Ishikawa (cell line): ENCODE measurements at regions not wholly inside any gene's neighbourhood (a gene's known extent, or its start where the extent isn't known, plus 50 kb on each side); places are given as distances from the start of the nearest gene placed in this dataset.

Experiments
- CEBPB ChIP-seq: IDR thresholded peaks from 2 replicates; pipeline ENCODE4 v1.6.1; 2012
- CREB1 ChIP-seq: IDR thresholded peaks from 2 replicates; pipeline ENCODE4 v1.6.1; 2012; ENCODE audit warnings: low read depth
- EGR1 ChIP-seq: IDR thresholded peaks from 2 replicates; pipeline ENCODE4 v1.6.1; 2012
- EP300 ChIP-seq: IDR thresholded peaks from 2 replicates; pipeline ENCODE4 v1.6.1; 2012; ENCODE audit warnings: borderline replicate concordance
- FOXM1 ChIP-seq: IDR thresholded peaks from 2 replicates; pipeline ENCODE4 v1.6.1; 2012; ENCODE audit warnings: low read depth, borderline replicate concordance
- NFIC ChIP-seq: IDR thresholded peaks from 2 replicates; pipeline ENCODE4 v1.6.1; 2012
- RAD21 ChIP-seq: IDR thresholded peaks from 2 replicates; pipeline ENCODE4 v1.6.1; 2012; ENCODE audit warnings: low read depth
- TAF1 ChIP-seq: IDR thresholded peaks from 2 replicates; pipeline ENCODE4 v1.6.1; 2012; ENCODE audit warnings: low read depth, mild to moderate bottlenecking
- TEAD4 ChIP-seq: IDR thresholded peaks from 2 replicates; pipeline ENCODE4 v1.6.1; 2012
- YY1 ChIP-seq: IDR thresholded peaks from 2 replicates; pipeline ENCODE4 v1.6.1; 2012; ENCODE audit warnings: low read depth
- ZBTB7A ChIP-seq: IDR thresholded peaks from 2 replicates; pipeline ENCODE4 v1.6.1; 2012; ENCODE audit warnings: low read depth
- TF ChIP-seq, protein P1 (sequence below): IDR thresholded peaks from 2 replicates; pipeline ENCODE4 v1.6.1; 2012
- TF ChIP-seq, protein P2 (sequence below): IDR thresholded peaks from 2 replicates; pipeline ENCODE4 v1.6.1; 2012; ENCODE audit warnings: low read depth, mild to moderate bottlenecking
- TF ChIP-seq, protein P3 (sequence below): IDR thresholded peaks from 2 replicates; pipeline ENCODE4 v1.6.1; 2012

DNA sequence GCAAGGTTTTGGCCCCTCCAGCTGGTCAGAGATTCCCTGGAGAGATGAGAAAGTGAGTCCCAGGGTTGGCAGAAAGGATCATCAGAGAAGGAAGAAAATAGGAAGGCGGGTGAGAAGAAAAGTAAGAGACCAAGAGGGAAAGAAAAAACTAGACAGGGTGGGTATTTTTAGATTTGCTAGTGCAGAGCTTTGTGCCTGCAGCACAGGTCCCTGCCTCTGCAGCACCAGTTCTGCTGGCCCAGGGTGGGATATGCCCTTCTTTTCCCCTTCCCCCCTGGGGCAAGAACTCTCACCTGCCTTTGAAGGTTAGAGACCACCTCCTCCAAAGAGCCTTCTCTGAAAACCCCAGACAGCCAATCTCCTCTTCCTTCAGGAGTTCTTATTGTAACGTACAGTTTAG is 90.3 kb upstream of the EGFLAM start:
- TF ChIP-seq CREB1, result no peak
- TF ChIP-seq, protein P1, sequence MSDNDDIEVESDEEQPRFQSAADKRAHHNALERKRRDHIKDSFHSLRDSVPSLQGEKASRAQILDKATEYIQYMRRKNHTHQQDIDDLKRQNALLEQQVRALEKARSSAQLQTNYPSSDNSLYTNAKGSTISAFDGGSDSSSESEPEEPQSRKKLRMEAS, result no peak
- no peak for TF ChIP-seq TEAD4
- TF ChIP-seq, protein P2, sequence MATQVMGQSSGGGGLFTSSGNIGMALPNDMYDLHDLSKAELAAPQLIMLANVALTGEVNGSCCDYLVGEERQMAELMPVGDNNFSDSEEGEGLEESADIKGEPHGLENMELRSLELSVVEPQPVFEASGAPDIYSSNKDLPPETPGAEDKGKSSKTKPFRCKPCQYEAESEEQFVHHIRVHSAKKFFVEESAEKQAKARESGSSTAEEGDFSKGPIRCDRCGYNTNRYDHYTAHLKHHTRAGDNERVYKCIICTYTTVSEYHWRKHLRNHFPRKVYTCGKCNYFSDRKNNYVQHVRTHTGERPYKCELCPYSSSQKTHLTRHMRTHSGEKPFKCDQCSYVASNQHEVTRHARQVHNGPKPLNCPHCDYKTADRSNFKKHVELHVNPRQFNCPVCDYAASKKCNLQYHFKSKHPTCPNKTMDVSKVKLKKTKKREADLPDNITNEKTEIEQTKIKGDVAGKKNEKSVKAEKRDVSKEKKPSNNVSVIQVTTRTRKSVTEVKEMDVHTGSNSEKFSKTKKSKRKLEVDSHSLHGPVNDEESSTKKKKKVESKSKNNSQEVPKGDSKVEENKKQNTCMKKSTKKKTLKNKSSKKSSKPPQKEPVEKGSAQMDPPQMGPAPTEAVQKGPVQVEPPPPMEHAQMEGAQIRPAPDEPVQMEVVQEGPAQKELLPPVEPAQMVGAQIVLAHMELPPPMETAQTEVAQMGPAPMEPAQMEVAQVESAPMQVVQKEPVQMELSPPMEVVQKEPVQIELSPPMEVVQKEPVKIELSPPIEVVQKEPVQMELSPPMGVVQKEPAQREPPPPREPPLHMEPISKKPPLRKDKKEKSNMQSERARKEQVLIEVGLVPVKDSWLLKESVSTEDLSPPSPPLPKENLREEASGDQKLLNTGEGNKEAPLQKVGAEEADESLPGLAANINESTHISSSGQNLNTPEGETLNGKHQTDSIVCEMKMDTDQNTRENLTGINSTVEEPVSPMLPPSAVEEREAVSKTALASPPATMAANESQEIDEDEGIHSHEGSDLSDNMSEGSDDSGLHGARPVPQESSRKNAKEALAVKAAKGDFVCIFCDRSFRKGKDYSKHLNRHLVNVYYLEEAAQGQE, result no peak
- TF ChIP-seq TAF1, result no peak
- TF ChIP-seq RAD21, result no peak
- no peak for TF ChIP-seq ZBTB7A
- TF ChIP-seq YY1, result no peak
- TF ChIP-seq, protein P3, sequence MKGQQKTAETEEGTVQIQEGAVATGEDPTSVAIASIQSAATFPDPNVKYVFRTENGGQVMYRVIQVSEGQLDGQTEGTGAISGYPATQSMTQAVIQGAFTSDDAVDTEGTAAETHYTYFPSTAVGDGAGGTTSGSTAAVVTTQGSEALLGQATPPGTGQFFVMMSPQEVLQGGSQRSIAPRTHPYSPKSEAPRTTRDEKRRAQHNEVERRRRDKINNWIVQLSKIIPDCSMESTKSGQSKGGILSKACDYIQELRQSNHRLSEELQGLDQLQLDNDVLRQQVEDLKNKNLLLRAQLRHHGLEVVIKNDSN, result no peak
- TF ChIP-seq CEBPB, result no peak
- TF ChIP-seq EGR1, result no peak
- TF ChIP-seq FOXM1, result no peak
- no peak for TF ChIP-seq NFIC
- TF ChIP-seq EP300, result no peak
